ENCODE measurements at regions not wholly inside any gene's neighbourhood (a gene's known extent, or its start where the extent isn't known, plus 50 kb on each side); places are given as distances from the start of the nearest gene placed in this dataset.

DNA sequence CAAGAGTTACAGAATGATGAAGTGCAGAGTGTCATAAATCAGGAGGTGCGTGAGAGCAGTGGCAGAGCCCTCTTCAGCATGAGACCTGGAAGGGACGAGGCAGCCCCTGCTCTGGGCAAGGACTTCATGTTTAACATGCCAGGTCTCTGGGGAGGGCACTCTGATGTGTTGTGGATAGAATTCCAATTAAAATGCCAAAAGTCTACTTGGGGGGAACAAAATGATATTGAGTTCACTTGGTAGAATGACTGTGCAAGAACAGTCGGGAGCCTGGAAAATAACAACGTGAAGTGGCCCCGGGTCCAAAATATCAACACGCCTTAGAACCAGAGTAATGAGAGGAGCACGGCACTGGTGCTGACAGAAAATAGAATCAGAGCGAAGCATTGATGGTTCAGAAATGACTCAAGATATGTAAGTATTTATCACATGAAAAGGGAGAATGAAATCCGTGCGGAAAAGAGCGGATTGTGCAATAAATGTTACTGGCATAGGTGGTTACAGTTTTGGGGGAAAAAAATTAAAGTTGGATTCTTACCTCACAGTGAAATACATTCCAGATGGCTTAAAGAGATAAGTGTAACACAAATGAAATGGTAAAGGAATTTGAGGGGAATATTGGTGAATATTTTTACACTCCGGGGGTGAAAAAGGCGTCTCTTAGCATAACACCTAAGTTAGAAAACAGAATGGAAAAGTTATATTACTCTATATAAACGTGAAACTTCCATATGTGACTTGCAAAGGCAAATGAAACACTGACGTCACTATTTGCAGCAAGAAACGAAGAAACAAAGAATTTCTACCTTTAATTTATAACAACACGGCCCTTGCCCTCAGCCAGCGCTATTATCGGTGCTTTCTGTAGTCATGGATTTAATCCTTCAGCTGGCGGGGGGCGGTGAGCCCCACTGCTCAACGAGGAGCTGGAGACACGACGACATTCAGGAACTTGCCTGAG lies 159.4 kb upstream of the TWIST2 start:
- DNase-seq (ENCODE audit: low spot score), result no peak
- in situ Hi-C loops (cut with MboI; ENCODE audit: low pct_unique_long_range_greater_than_20kb, low sequenced_read_pairs, unreplicated experiment), result no loop called here
- no peak for TF ChIP-seq CTCF (IDR thresholded peaks at IDR 0.05; ENCODE audit: extremely low read depth, insufficient read depth, missing control alignments)

DNA sequence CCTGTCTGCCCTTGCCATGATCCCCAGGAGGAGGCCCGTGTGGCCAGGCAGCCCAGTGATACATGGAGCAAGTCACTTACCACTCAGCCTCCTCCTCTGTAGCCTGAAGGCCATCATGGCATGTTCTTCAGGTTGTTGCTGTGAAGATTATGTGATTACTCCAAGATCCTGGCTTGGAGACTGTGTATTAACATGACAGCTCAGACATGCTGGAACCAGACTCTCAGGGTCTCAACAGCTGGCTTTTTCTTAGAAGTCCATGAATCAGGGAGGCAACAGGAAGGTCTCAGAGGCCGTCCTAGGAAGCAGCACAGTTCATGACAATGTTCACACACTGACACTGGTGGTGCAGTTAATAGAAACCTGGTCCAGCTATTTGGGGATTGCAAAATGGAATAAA lies 158.6 kb upstream of the TWIST2 start:
- TF ChIP-seq CTCF (IDR thresholded peaks at IDR 0.05; ENCODE audit: extremely low read depth, insufficient read depth, missing control alignments), result no peak

GRCh38 chr2:238689871-238690389 lies 158.0 kb upstream of the TWIST2 start:
- no peak for DNase-seq (ENCODE audit: low spot score)
- in situ Hi-C loops (cut with MboI; ENCODE audit: low pct_unique_long_range_greater_than_20kb, low sequenced_read_pairs, unreplicated experiment), result no loop called here
- TF ChIP-seq CTCF (IDR thresholded peaks at IDR 0.05; ENCODE audit: extremely low read depth, insufficient read depth, missing control alignments), result no peak

More for the DNA sequence above, 158.6 kb upstream of the TWIST2 start:
- in situ Hi-C loops (cut with MboI; ENCODE audit: low pct_unique_long_range_greater_than_20kb, low sequenced_read_pairs, unreplicated experiment), result no loop called here
- DNase-seq (ENCODE audit: low spot score), result no peak

DNA sequence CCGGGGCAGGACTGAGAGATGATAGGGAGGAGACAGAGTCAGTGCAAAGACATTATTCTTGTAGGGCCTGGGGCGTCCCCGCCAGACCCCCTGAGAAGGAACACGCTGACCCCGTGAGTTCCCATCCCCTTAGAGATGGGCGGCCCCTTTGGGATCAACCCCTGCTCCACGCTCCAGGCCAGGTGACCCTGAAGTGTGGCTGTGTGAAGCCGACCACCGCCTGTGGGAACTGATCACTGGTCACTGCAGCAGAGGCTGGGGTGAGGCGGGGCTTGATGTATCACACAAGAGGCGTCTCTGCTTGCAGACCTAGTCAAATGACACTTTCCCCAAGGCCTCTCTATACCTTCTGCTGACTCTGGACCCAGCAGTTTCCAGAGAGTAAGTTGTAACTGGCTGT lies 157.4 kb upstream of the TWIST2 start:
- in situ Hi-C loops (cut with MboI; ENCODE audit: low pct_unique_long_range_greater_than_20kb, low sequenced_read_pairs, unreplicated experiment), result no loop called here
- no peak for TF ChIP-seq CTCF (IDR thresholded peaks at IDR 0.05; ENCODE audit: extremely low read depth, insufficient read depth, missing control alignments)
- DNase-seq (ENCODE audit: low spot score), result no peak

DNA sequence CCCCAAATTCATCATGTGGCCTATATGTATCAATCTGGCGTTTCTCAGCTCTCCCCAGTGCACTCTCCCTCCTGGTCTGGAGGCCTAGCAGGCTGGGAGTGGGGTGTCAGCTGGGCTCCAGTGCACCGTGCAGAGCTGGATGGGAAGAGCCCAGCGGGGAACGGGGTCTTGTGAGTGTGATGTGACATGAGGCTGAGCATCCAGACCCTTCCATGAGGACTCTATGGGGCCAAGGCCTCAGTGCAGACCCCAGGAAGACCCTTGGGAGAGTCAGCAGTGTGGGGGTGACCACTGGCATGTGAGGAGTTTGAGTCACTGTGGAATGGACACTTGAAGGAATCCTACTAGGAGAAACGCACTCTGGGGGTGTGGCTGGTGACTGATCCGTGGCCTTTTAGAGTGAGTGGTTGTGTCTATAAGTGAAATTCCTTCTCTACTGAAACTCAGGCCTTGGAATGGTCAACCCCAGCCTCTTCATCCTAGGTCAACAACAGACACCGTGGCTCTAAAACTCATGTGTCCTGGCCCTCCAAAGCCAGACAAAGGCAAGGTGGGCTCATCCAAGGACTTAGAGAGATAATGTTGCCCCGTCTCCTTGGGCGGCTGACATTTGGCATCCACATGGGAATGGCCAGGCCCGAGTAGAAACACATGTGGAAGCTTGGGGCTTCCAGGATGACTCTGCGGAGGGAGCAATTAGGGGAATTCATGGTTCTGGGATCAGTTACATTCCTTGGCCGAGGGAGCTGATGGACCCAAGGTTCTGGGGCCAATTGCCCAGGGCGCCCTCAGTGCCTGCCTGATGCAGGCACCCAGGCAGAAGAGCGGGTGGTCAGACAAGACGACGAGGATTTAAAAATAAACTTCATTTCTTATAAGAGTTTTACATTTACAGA lies 156.0 kb upstream of the TWIST2 start:
- in situ Hi-C loops (cut with MboI; ENCODE audit: low pct_unique_long_range_greater_than_20kb, low sequenced_read_pairs, unreplicated experiment), result no loop called here
- TF ChIP-seq CTCF (IDR thresholded peaks at IDR 0.05; ENCODE audit: extremely low read depth, insufficient read depth, missing control alignments), result no peak
- DNase-seq (ENCODE audit: low spot score), result no peak

GRCh38 chr2:238692562-238692961 lies 155.3 kb upstream of the TWIST2 start:
- no peak for TF ChIP-seq CTCF (IDR thresholded peaks at IDR 0.05; ENCODE audit: extremely low read depth, insufficient read depth, missing control alignments)
- DNase-seq (ENCODE audit: low spot score), result no peak
- in situ Hi-C loops (cut with MboI; ENCODE audit: low pct_unique_long_range_greater_than_20kb, low sequenced_read_pairs, unreplicated experiment), result no loop called here
